OCI-LY1 (cell line): ENCODE measurements at regions not wholly inside any gene's neighbourhood (a gene's known extent, or its start where the extent isn't known, plus 50 kb on each side); places are given as distances from the start of the nearest gene placed in this dataset.
A peak's percentile ranks its signal among the peaks of the same experiment; 100 is the strongest.

Experiments used
- EZH2 ChIP-seq: fragments of 200-600 bp; sonication (generic), shearing (Covaris generic); IDR thresholded peaks from 2 replicates; pipeline ENCODE4 v1.8.0; 2017; ENCODE audit warnings: borderline replicate concordance, mixed run types, mild to moderate bottlenecking, antibody characterized with exemption, low read length, moderate library complexity, mixed read lengths
- TF ChIP-seq, protein P1 (sequence below): fragments of 200-600 bp; sonication (generic), shearing (Covaris generic); IDR thresholded peaks from 2 replicates; pipeline ENCODE4 v1.5.1; 2017; ENCODE audit warnings: mild to moderate bottlenecking, antibody characterized with exemption, low read length, moderate library complexity, mixed read lengths

- TF ChIP-seq, protein P1, sequence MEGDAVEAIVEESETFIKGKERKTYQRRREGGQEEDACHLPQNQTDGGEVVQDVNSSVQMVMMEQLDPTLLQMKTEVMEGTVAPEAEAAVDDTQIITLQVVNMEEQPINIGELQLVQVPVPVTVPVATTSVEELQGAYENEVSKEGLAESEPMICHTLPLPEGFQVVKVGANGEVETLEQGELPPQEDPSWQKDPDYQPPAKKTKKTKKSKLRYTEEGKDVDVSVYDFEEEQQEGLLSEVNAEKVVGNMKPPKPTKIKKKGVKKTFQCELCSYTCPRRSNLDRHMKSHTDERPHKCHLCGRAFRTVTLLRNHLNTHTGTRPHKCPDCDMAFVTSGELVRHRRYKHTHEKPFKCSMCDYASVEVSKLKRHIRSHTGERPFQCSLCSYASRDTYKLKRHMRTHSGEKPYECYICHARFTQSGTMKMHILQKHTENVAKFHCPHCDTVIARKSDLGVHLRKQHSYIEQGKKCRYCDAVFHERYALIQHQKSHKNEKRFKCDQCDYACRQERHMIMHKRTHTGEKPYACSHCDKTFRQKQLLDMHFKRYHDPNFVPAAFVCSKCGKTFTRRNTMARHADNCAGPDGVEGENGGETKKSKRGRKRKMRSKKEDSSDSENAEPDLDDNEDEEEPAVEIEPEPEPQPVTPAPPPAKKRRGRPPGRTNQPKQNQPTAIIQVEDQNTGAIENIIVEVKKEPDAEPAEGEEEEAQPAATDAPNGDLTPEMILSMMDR: 0 out of 2 replicates have a peak, but pooled peaks have one; percentile 14
- TF ChIP-seq EZH2: no peak
Measured at GRCh38 chr11:70790671-70791300, 392.5 kb downstream of the CTTN start.
